OCI-M2 (cell line): ENCODE measurements at regions not wholly inside any gene's neighbourhood (a gene's known extent, or its start where the extent isn't known, plus 50 kb on each side); places are given as distances from the start of the nearest gene placed in this dataset.

Source experiments
- DNase-seq: peaks from one replicate; lab custom pipeline; 2025; ENCODE audit not compliant: unreplicated experiment; lab: John Stamatoyannopoulos, UW

- DNase-seq: no peak
Observed at GRCh38 chr4:62914758-62915157, 1494.5 kb downstream of the TECRL start.

GRCh38 chr4:62913065-62913464 lies 1496.2 kb downstream of the TECRL start:
- no peak for DNase-seq

GRCh38 chr4:62912531-62912930 lies 1496.7 kb downstream of the TECRL start:
- DNase-seq: no peak

- no peak for DNase-seq
Observed at GRCh38 chr4:62909238-62909637, 1500.0 kb downstream of the TECRL start.

- DNase-seq: no peak
Observed at GRCh38 chr4:62901101-62901500, 1508.1 kb downstream of the TECRL start.

- no peak for DNase-seq
Observed at GRCh38 chr4:62899646-62900364, 1509.4 kb downstream of the TECRL start.

GRCh38 chr4:62898115-62898514 lies 1511.1 kb downstream of the TECRL start:
- no peak for DNase-seq

- no peak for DNase-seq
Observed at GRCh38 chr4:62896721-62897120, 1512.5 kb downstream of the TECRL start.

- DNase-seq: no peak
Observed at GRCh38 chr4:62881901-62882300, 1527.3 kb downstream of the TECRL start.

GRCh38 chr4:62881210-62881609 lies 1528.0 kb downstream of the TECRL start:
- no peak for DNase-seq

GRCh38 chr4:62872856-62873255 lies 1536.4 kb downstream of the TECRL start:
- DNase-seq: no peak

- DNase-seq: no peak
Observed at GRCh38 chr4:62871078-62871477, 1538.2 kb downstream of the TECRL start.

- DNase-seq: no peak
Observed at GRCh38 chr4:62870451-62870850, 1538.8 kb downstream of the TECRL start.

GRCh38 chr4:62865261-62865660 lies 1544.0 kb downstream of the TECRL start:
- DNase-seq: no peak

- DNase-seq: no peak
Observed at GRCh38 chr4:62849696-62850095, 1559.6 kb downstream of the TECRL start.

GRCh38 chr4:62835631-62836030 lies 1573.6 kb downstream of the TECRL start:
- DNase-seq: no peak

- DNase-seq: no peak
Observed at GRCh38 chr4:62822306-62822705, 1586.9 kb downstream of the TECRL start.

- no peak for DNase-seq
Observed at GRCh38 chr4:62816566-62816965, 1592.7 kb downstream of the TECRL start.

GRCh38 chr4:62814510-62815047 lies 1594.7 kb downstream of the TECRL start:
- peak; percentile 49 for DNase-seq

GRCh38 chr4:62806816-62807215 lies 1602.4 kb downstream of the TECRL start:
- DNase-seq: no peak

- DNase-seq: no peak
Observed at GRCh38 chr4:62804075-62804474, 1603.9 kb downstream of the ADGRL3 start.

GRCh38 chr4:62797221-62797620 lies 1597.1 kb downstream of the ADGRL3 start:
- no peak for DNase-seq

- no peak for DNase-seq
Observed at GRCh38 chr4:62791386-62791785, 1591.3 kb downstream of the ADGRL3 start.
